Activated CD4-positive, alpha-beta T cell treated with anti-CD3 and anti-CD28 coated beads for 36 hours (primary cell): ENCODE measurements at regions not wholly inside any gene's neighbourhood (a gene's known extent, or its start where the extent isn't known, plus 50 kb on each side); places are given as distances from the start of the nearest gene placed in this dataset.
"Not testable (repeated sequence)": the region's sequence is repeated elsewhere in the genome, so short reads cannot be mapped to it uniquely, and the experiment has no call there.

Experiments
- ATAC-seq: fragments of 200-7000 bp; cut with Tn5 transposase; one replicate; pipeline ENCODE4 v1.10.0; 2021; ENCODE audit warnings: mild to moderate bottlenecking, moderate library complexity
- CTCF ChIA-PET: fragments of 350-600 bp; sonication (Branson Sonifier 250); formaldehyde crosslinking; loops from one replicate; lab custom pipeline; 2021; ENCODE audit warnings: antibody characterized with exemption; lab: Charles Lee
- POLR2A ChIA-PET: fragments of 350-600 bp; sonication (Branson Sonifier 250); formaldehyde crosslinking; loops from one replicate; lab custom pipeline; 2021; ENCODE audit warnings: antibody characterized with exemption, inconsistent platforms; lab: Charles Lee
- DNase-seq: peaks from one replicate; pipeline ENCODE4 v3.0.0-alpha.2; 2020
- H3K27ac Mint-ChIP-seq: one replicate; pipeline ENCODE4 v1.8.0; 2021; ENCODE audit warnings: mixed read lengths
- H3K27me3 Mint-ChIP-seq: one replicate; pipeline ENCODE4 v1.8.0; 2021; ENCODE audit warnings: mixed read lengths
- H3K36me3 Mint-ChIP-seq: one replicate; pipeline ENCODE4 v1.8.0; 2021; ENCODE audit warnings: low read depth, mixed read lengths
- H3K4me1 Mint-ChIP-seq: one replicate; pipeline ENCODE4 v1.8.0; 2021; ENCODE audit warnings: mixed read lengths
- H3K4me3 Mint-ChIP-seq: one replicate; pipeline ENCODE4 v1.8.0; 2021; ENCODE audit warnings: mild to moderate bottlenecking, moderate library complexity, mixed read lengths
- H3K9me3 Mint-ChIP-seq: one replicate; pipeline ENCODE4 v1.8.0; 2021; ENCODE audit warnings: low read depth, mixed read lengths
- intact Hi-C, 2 experiments: fragments of 100-400 bp; cut with DNase I in 1 of 2; cut with micrococcal nuclease in 1 of 2; formaldehyde crosslinking; loops; one replicate each; pipeline versions ENCODE4 v1.14.2 to v1.15.1; 2022 to 2024; cut with DNase I, micrococcal nuclease

GRCh38 chr20:39986173-39986904 lies 702.7 kb downstream of the MAFB start:
- no peak overlapping the region for H3K4me3 Mint-ChIP-seq
- no peaks in the 10 kb centered on the region for H3K36me3 Mint-ChIP-seq
- POLR2A ChIA-PET = no interaction called here
- H3K27ac Mint-ChIP-seq = no peak overlapping the region
- no peak for DNase-seq
- H3K4me1 Mint-ChIP-seq = no peaks in the 10 kb centered on the region
- ATAC-seq = no peak
- peaks cover 9% of the 10 kb centered on the region for H3K9me3 Mint-ChIP-seq
- peaks cover 6% of the 10 kb centered on the region for H3K27me3 Mint-ChIP-seq
- CTCF ChIA-PET = no interaction called here
- intact Hi-C loops = no loop called here

DNA sequence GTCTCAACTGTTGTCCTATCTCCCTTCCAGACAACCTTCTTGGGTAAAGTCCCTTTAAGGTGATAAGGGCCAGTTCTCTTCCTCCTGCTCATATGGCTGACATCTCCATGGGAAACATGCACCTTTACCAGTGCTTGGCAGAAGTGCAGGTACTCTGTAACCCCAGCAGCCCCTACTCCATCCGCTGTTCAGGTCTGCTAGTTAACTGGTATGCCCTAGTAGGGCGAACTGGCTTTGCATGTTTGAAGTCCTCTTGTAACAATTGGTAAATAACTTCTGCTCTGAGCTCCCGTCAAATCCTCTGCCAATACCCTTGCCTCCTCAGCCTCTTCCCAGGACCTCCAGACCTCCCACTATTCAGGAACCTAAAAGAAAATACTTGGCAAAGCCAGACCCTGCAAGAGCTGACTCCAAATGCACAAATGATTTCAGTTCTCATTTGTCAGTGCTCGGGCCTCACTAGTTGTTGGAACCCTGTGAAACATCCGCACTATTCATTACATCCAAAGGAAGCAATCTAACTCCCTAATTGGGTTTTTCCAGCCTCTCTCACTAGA lies 703.7 kb downstream of the MAFB start:
- POLR2A ChIA-PET = no interaction called here
- H3K27ac Mint-ChIP-seq = no peak overlapping the region

DNA sequence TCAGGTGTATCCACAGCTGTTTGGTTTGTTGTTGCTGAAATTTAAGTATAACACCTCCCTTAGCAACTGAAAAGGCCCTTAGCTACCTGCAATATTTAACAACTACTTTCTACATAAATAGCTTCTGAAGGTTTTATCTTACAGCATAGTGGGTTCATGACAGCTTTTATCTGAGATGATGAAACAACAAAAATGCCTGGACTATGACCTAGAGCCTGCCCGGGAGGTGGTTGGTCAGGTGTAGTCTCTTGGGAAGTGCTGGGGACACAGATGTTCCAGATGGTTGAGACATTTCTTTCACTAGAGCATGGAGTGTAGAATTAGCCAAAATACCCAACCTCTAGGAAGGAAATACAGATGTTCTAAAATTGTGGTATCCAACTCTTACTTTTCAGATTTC lies 705.4 kb downstream of the MAFB start:
- no peak overlapping the region for H3K27ac Mint-ChIP-seq
- no peak for ATAC-seq
- no peak overlapping the region for H3K4me3 Mint-ChIP-seq
- no peak for DNase-seq
- no peaks in the 10 kb centered on the region for H3K36me3 Mint-ChIP-seq
- intact Hi-C loops = no loop called here
- H3K4me1 Mint-ChIP-seq = no peaks in the 10 kb centered on the region
- CTCF ChIA-PET = no interaction called here
- peaks cover 4% of the 10 kb centered on the region for H3K27me3 Mint-ChIP-seq
- POLR2A ChIA-PET = no interaction called here
- H3K9me3 Mint-ChIP-seq = peaks cover 1% of the 10 kb centered on the region

More for the DNA sequence above, 703.7 kb downstream of the MAFB start:
- peaks cover 6% of the 10 kb centered on the region for H3K27me3 Mint-ChIP-seq
- CTCF ChIA-PET = no interaction called here
- H3K4me1 Mint-ChIP-seq = no peaks in the 10 kb centered on the region
- no peaks in the 10 kb centered on the region for H3K36me3 Mint-ChIP-seq
- intact Hi-C loops = no loop called here
- DNase-seq = no peak
- no peak for ATAC-seq
- peaks cover 3% of the 10 kb centered on the region for H3K9me3 Mint-ChIP-seq
- no peak overlapping the region for H3K4me3 Mint-ChIP-seq

DNA sequence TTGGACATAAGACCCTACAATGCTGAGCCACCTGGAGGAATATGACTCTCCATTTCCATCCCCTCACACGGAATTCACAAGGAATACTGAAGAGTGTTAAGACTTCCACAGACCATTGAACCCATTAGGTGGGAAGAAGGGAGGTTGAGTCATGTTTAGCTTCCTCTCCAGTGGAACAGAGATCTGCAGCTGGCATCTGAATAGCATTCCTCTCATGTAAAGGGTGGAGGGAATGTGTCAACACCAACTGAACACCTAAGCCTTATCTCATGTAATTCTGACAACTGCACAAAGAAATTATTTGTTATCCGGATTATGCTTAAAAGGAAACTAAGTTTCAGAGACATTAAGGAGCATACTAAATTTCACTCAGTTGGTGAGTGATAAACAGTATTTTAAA lies 705.9 kb downstream of the MAFB start:
- ATAC-seq = no peak
- DNase-seq = no peak
- ChIA-PET CTCF (no interaction called here), POLR2A (no interaction called here)
- Mint-ChIP-seq H3K36me3 (no peaks in the 10 kb centered on the region), H3K9me3 (peaks cover 1% of the 10 kb centered on the region), H3K4me3 (no peak overlapping the region), H3K4me1 (no peaks in the 10 kb centered on the region), H3K27ac (no peak overlapping the region), H3K27me3 (peaks cover 4% of the 10 kb centered on the region)
- intact Hi-C loops = no loop called here

GRCh38 chr20:39974966-39975501 lies 714.0 kb downstream of the MAFB start:
- Mint-ChIP-seq H3K9me3 (peaks cover 21% of the 10 kb centered on the region), H3K36me3 (no peaks in the 10 kb centered on the region), H3K27ac (no peak overlapping the region), H3K4me1 (no peaks in the 10 kb centered on the region), H3K4me3 (no peak overlapping the region), H3K27me3 (no peaks in the 10 kb centered on the region)
- POLR2A ChIA-PET = no interaction called here
- ATAC-seq = no peak
- CTCF ChIA-PET = no interaction called here
- no peak for DNase-seq
- intact Hi-C loops = no loop called here

DNA sequence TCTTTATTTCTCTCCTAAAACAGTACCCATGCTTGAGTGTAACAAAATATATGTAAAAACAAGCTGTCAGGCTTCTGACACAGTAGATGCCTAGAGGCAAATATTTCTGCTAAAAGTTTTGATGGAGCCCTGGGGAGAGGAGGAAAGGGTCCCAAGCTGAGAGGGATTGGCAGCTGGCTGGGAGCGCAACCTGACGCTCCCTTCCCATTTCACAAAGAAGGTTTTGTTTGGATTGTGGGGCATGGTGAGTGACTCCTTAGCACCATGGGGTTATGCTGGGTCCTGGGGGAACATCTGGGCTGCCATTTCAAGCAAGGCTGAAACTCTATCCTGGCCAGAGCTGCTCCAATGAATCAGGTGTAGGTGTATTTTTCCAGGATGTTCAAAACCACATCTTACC lies 720.5 kb downstream of the MAFB start:
- Mint-ChIP-seq H3K27me3 (no peaks in the 10 kb centered on the region), H3K4me1 (no peaks in the 10 kb centered on the region), H3K9me3 (peaks cover 18% of the 10 kb centered on the region), H3K4me3 (no peak overlapping the region), H3K36me3 (no peaks in the 10 kb centered on the region), H3K27ac (no peak overlapping the region)
- DNase-seq (no peak), ATAC-seq (no peak)
- intact Hi-C loops = no loop called here
- CTCF ChIA-PET = no interaction called here
- POLR2A ChIA-PET = no interaction called here

- Mint-ChIP-seq H3K27ac (no peak overlapping the region), H3K4me1 (no peaks in the 10 kb centered on the region), H3K4me3 (no peak overlapping the region), H3K36me3 (no peaks in the 10 kb centered on the region), H3K27me3 (no peaks in the 10 kb centered on the region), H3K9me3 (peaks cover 18% of the 10 kb centered on the region)
- CTCF ChIA-PET = no interaction called here
- DNase-seq = no peak
- intact Hi-C loops = no loop called here
- ATAC-seq = no peak
- POLR2A ChIA-PET = no interaction called here
Observed at GRCh38 chr20:39967806-39968205, 721.2 kb downstream of the MAFB start.

GRCh38 chr20:39961637-39962244 lies 727.3 kb downstream of the MAFB start:
- DNase-seq (no peak), ATAC-seq (no peak)
- H3K4me3 Mint-ChIP-seq = no peak overlapping the region
- ChIA-PET POLR2A (no interaction called here), CTCF (no interaction called here)
- intact Hi-C loops = no loop called here
- no peaks in the 10 kb centered on the region for H3K36me3 Mint-ChIP-seq
- H3K27me3 Mint-ChIP-seq = no peaks in the 10 kb centered on the region
- no peak overlapping the region for H3K27ac Mint-ChIP-seq
- no peaks in the 10 kb centered on the region for H3K4me1 Mint-ChIP-seq
- no peaks in the 10 kb centered on the region for H3K9me3 Mint-ChIP-seq

GRCh38 chr20:39960522-39961428 lies 728.3 kb downstream of the MAFB start:
- no peaks in the 10 kb centered on the region for H3K27me3 Mint-ChIP-seq
- ChIA-PET POLR2A (no interaction called here), CTCF (no interaction called here)
- no peaks in the 10 kb centered on the region for H3K9me3 Mint-ChIP-seq
- intact Hi-C loops = no loop called here
- DNase-seq = no peak
- ATAC-seq = no peak
- H3K27ac Mint-ChIP-seq = no peak overlapping the region
- no peak overlapping the region for H3K4me3 Mint-ChIP-seq
- H3K4me1 Mint-ChIP-seq = no peaks in the 10 kb centered on the region
- no peaks in the 10 kb centered on the region for H3K36me3 Mint-ChIP-seq

- H3K27ac Mint-ChIP-seq, H3K9me3 Mint-ChIP-seq, H3K4me3 Mint-ChIP-seq, H3K36me3 Mint-ChIP-seq, H3K4me1 Mint-ChIP-seq, CTCF ChIA-PET, H3K27me3 Mint-ChIP-seq, DNase-seq, POLR2A ChIA-PET, ATAC-seq: not testable (repeated sequence)
- intact Hi-C loops = loop anchor here in 1 of 2 experiments (10.0 kb wide), 1 partner anchor 57 kb away; no protein-coding TSS in a partner anchor
Observed at GRCh38 chr20:39957911-39958310, 731.1 kb downstream of the MAFB start.

DNA sequence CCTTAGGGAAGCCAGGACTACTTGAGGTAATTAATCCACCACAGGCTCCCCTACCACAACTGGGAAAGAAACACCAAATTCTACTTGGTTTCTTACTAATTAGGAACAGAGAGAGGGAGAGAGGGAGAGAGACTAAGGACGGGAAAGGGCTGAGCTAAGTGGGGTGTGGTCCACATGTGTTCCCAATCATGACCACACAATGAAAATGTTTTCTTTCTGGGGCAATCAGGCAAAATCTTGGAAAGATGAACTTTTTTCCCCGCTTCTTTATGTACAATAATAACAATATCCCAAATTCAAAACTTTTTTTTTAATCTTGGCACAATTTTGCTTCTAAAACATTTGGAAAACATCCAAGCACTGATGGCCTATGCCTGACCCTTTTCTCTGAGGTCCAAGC lies 734.4 kb downstream of the MAFB start:
- Mint-ChIP-seq H3K4me1 (no peaks in the 10 kb centered on the region), H3K27me3 (no peaks in the 10 kb centered on the region), H3K36me3 (no peaks in the 10 kb centered on the region), H3K9me3 (no peaks in the 10 kb centered on the region), H3K4me3 (no peak overlapping the region), H3K27ac (no peak overlapping the region)
- intact Hi-C loops = loop anchor here in 1 of 2 experiments (10.0 kb wide), 1 partner anchor 60 kb away; no protein-coding TSS in a partner anchor
- ChIA-PET POLR2A (no interaction called here), CTCF (no interaction called here)
- ATAC-seq (no peak), DNase-seq (no peak)
